Mucosa of descending colon (tissue), 3 donors: ENCODE measurements at regions not wholly inside any gene's neighbourhood (a gene's known extent, or its start where the extent isn't known, plus 50 kb on each side); places are given as distances from the start of the nearest gene placed in this dataset.

Experiments
- ATAC-seq: fragments of 200-7000 bp; cut with Tn5 transposase; one replicate; pipeline ENCODE4 v1.9.1; 2020; ENCODE audit warnings: mild to moderate bottlenecking, moderate library complexity
- DNase-seq, 3 donors: peaks; one replicate each; pipeline ENCODE4 v3.0.0-alpha.2; 2020
- H3K36me3 ChIP-seq: fragments of 200-600 bp; one replicate; pipeline ENCODE4 v1.8.0; 2021; ENCODE audit warnings: low read depth, mild to moderate bottlenecking
- H3K4me1 ChIP-seq: fragments of 200-600 bp; one replicate; pipeline ENCODE4 v1.8.0; 2021; ENCODE audit warnings: low read depth, mild to moderate bottlenecking
- H3K4me3 ChIP-seq: fragments of 200-600 bp; one replicate; pipeline ENCODE4 v1.8.0; 2021; ENCODE audit warnings: mild to moderate bottlenecking
- H3K9me3 ChIP-seq: fragments of 200-600 bp; one replicate; pipeline ENCODE4 v1.8.0; 2021; ENCODE audit warnings: mild to moderate bottlenecking
- CTCF ChIP-seq: fragments of 200-600 bp; IDR thresholded peaks from one replicate; pipeline ENCODE4 v1.8.0; 2022; ENCODE audit warnings: antibody characterized with exemption, mild to moderate bottlenecking
- intact Hi-C, 2 donors: fragments of 100-400 bp; cut with DNase I in 1 of 2; cut with micrococcal nuclease in 1 of 2; formaldehyde crosslinking; loops; one replicate each; pipeline versions ENCODE4 v1.11.0 to v1.11.1; 2022; cut with DNase I, micrococcal nuclease
- donor health status: DM: no; HTN: no; CAD: no; lungs with moderate emphysema.
- donor health status: DM: no; HTN: no; CAD: no.
- donor health status: DM: no; HTN: yes; CAD: no.

GRCh38 chr11:128259816-128260215 is 327.5 kb downstream of the ETS1 start:
- Histone ChIP-seq H3K4me3 (no peak overlapping the region), H3K4me1 (no peaks in the 10 kb centered on the region), H3K36me3 (no peaks in the 10 kb centered on the region), H3K9me3 (no peaks in the 10 kb centered on the region)
- TF ChIP-seq CTCF, result no peak
- intact Hi-C loops, result no loop called here
- no peak for DNase-seq
- no peak for ATAC-seq

- intact Hi-C loops, result no loop called here
- DNase-seq, result no peak
- no peak overlapping the region for H3K4me3 ChIP-seq
- no peak for ATAC-seq
- no peaks in the 10 kb centered on the region for H3K36me3 ChIP-seq
- no peaks in the 10 kb centered on the region for H3K4me1 ChIP-seq
- no peak for TF ChIP-seq CTCF
- no peaks in the 10 kb centered on the region for H3K9me3 ChIP-seq
Observed at GRCh38 chr11:128254941-128255340, 332.4 kb downstream of the ETS1 start.

- Histone ChIP-seq H3K4me1 (no peaks in the 10 kb centered on the region), H3K9me3 (no peaks in the 10 kb centered on the region), H3K4me3 (no peak overlapping the region), H3K36me3 (no peaks in the 10 kb centered on the region)
- no peak for DNase-seq
- intact Hi-C loops, result no loop called here
- TF ChIP-seq CTCF, result no peak
- no peak for ATAC-seq
Observed at GRCh38 chr11:128251140-128251539, 336.2 kb downstream of the ETS1 start.

GRCh38 chr11:128250482-128250881 is 336.9 kb downstream of the ETS1 start:
- DNase-seq (no peak), ATAC-seq (no peak)
- no peak for TF ChIP-seq CTCF
- Histone ChIP-seq H3K36me3 (no peaks in the 10 kb centered on the region), H3K4me1 (no peaks in the 10 kb centered on the region), H3K9me3 (no peaks in the 10 kb centered on the region), H3K4me3 (no peak overlapping the region)
- intact Hi-C loops, result no loop called here

GRCh38 chr11:128246810-128247594 is 340.4 kb downstream of the ETS1 start:
- no peaks in the 10 kb centered on the region for H3K36me3 ChIP-seq
- DNase-seq (no peak), ATAC-seq (no peak)
- no peaks in the 10 kb centered on the region for H3K9me3 ChIP-seq
- no peak overlapping the region for H3K4me3 ChIP-seq
- no peak for TF ChIP-seq CTCF
- intact Hi-C loops, result no loop called here
- H3K4me1 ChIP-seq, result no peaks in the 10 kb centered on the region
